Psoas muscle (tissue), 7 donors: ENCODE measurements at regions not wholly inside any gene's neighbourhood (a gene's known extent, or its start where the extent isn't known, plus 50 kb on each side); places are given as distances from the start of the nearest gene placed in this dataset.

ENCODE experiments used
- ATAC-seq, 4 donors: fragments of 200-7000 bp; cut with Tn5 transposase; one replicate each; pipeline ENCODE4 v1.9.1; 2020; ENCODE audit warnings: moderate library complexity in 3 of 4, mild to moderate bottlenecking in 2 of 4
- DNase-seq, 2 donors: peaks; one replicate each; pipeline ENCODE4 v3.0.0-alpha.2; 2020
- H3K27ac ChIP-seq: fragments of 200-600 bp; one replicate; pipeline ENCODE4 v1.8.0; 2022
- H3K27me3 ChIP-seq, 3 donors: fragments of 200-600 bp in 1 of 3; one replicate each; pipeline versions ENCODE4 v1.6.1 to v1.8.0; 2013 to 2022; ENCODE audit warnings: low read length in 2 of 3, mild to moderate bottlenecking in 2 of 3, moderate library complexity in 1 of 3; ENCODE audit not compliant: insufficient read depth in 3 of 3
- H3K36me3 ChIP-seq, 2 donors: fragments of 200-600 bp in 1 of 2; one replicate each; pipeline versions ENCODE4 v1.6.1 to v1.8.0; 2013 to 2022; ENCODE audit warnings: low read depth in 1 of 2, mild to moderate bottlenecking in 1 of 2, moderate library complexity in 1 of 2; ENCODE audit not compliant: insufficient read depth in 1 of 2
- H3K4me1 ChIP-seq: fragments of 200-600 bp; one replicate; pipeline ENCODE4 v1.8.0; 2022
- H3K4me3 ChIP-seq: fragments of 200-600 bp; one replicate; pipeline ENCODE4 v1.8.0; 2022; ENCODE audit warnings: mild to moderate bottlenecking
- H3K9me3 ChIP-seq: fragments of 200-600 bp; one replicate; pipeline ENCODE4 v1.8.0; 2022
- WGBS, 3 donors: extraction: QIAGEN DNeasy Blood & Tissue Kit; methylation state at CpG; one replicate each; pipeline versions ENCODE4 v1.1.6 to v1.1.7; 2013; 5-methylcytosine and 5-hydroxymethylcytosine counted together
- intact Hi-C, 2 donors: fragments of 100-400 bp; cut with DNase I; formaldehyde crosslinking; loops; one replicate each; pipeline versions ENCODE4 v1.11.0 to v1.14.2; 2022
- TF ChIP-seq, protein P1 (sequence below): fragments of 200-600 bp; IDR thresholded peaks from one replicate; pipeline ENCODE4 v1.8.0; 2022; ENCODE audit warnings: antibody characterized with exemption
- donor health status: healthy with polysubstance abuse.
- donor health status: DM: no; HTN: no; CAD: no; lungs with moderate emphysema.
- donor health status: Bipolar disorder and iron deficiency.
- donor health status: healthy.
- donor health status: DM: yes; HTN: yes; CAD: no.
- donor health status: DM: no; HTN: no; CAD: no.
- donor health status: DM: yes; HTN: yes; CAD: no.

DNA sequence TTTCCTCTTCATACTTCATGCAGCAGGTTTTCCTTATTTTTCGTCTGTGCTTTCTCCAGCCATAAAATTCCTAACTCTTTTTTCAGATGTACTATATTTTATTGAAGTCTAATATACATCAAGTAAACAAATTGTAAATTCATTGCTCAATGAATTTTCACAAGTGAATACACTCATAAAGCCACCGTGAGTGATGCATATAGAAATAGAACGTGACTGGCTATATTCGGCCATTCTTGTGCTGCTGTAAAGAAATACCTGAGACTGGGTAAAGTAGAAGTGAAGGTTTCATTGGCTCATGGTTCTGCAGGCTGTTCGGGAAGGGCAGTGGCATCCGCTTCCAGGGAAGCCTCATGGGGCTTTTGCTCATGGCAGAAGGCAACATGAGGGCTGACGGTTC lies 868.4 kb upstream of the EEF2KMT start:
- Histone ChIP-seq H3K4me3 (no peak overlapping the region), H3K36me3 (no peaks in the 10 kb centered on the region), H3K4me1 (no peaks in the 10 kb centered on the region), H3K9me3 (no peaks in the 10 kb centered on the region), H3K27me3 (no peaks in the 10 kb centered on the region), H3K27ac (no peak overlapping the region)
- intact Hi-C loops = no loop called here
- ATAC-seq (no peak), DNase-seq (no peak)
- WGBS, 3 donors = 66 to 76% (median 69%) methylated on average over 7 of the region's 7 CpGs
- TF ChIP-seq, protein P1, sequence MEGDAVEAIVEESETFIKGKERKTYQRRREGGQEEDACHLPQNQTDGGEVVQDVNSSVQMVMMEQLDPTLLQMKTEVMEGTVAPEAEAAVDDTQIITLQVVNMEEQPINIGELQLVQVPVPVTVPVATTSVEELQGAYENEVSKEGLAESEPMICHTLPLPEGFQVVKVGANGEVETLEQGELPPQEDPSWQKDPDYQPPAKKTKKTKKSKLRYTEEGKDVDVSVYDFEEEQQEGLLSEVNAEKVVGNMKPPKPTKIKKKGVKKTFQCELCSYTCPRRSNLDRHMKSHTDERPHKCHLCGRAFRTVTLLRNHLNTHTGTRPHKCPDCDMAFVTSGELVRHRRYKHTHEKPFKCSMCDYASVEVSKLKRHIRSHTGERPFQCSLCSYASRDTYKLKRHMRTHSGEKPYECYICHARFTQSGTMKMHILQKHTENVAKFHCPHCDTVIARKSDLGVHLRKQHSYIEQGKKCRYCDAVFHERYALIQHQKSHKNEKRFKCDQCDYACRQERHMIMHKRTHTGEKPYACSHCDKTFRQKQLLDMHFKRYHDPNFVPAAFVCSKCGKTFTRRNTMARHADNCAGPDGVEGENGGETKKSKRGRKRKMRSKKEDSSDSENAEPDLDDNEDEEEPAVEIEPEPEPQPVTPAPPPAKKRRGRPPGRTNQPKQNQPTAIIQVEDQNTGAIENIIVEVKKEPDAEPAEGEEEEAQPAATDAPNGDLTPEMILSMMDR = no peak

DNA sequence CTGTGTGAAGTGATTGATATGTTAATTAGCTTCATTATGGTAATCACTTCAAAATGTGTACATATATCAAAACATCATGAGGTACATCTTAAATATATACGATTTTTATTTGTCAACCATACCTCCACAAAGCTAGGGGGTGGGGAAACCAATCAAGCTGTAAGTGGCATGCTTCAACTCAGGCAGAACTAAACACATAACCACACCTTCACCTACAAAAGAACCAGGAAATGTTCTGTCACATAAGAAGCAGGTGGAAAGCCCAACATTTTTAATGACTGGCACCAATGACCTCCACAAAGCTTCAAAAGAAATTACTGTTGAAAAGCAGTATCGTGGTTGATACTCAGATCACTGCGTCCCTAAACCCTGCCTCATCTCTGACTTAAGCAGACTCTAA lies 867.7 kb upstream of the EEF2KMT start:
- Histone ChIP-seq H3K36me3 (no peaks in the 10 kb centered on the region), H3K4me3 (no peak overlapping the region), H3K27ac (no peak overlapping the region), H3K4me1 (no peaks in the 10 kb centered on the region), H3K27me3 (no peaks in the 10 kb centered on the region), H3K9me3 (no peaks in the 10 kb centered on the region)
- ATAC-seq (no peak), DNase-seq (no peak)
- TF ChIP-seq, protein P1 = no peak
- intact Hi-C loops = no loop called here
- WGBS, 3 donors = 75 to 81% (median 79%) methylated on average over 3 of the region's 3 CpGs

DNA sequence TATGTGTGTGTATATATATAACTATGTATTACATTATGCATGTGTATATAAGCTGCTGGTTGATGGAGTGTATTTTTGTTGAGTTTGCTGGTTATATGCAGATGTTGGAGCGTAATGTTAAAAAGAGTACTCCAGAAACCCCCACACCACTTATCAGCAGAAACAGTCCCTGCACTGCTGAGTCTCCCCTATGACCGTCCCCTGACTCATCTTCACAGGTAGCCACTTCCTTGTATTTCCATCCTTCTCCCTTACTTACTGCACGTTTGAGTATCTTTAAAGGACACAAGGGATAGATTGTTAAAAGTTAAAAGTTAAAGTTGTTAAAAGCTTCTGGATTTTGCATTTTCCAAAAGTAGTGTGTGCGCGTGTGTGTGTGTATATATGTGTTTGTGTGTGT lies 853.9 kb upstream of the EEF2KMT start:
- TF ChIP-seq, protein P1 = no peak

DNA sequence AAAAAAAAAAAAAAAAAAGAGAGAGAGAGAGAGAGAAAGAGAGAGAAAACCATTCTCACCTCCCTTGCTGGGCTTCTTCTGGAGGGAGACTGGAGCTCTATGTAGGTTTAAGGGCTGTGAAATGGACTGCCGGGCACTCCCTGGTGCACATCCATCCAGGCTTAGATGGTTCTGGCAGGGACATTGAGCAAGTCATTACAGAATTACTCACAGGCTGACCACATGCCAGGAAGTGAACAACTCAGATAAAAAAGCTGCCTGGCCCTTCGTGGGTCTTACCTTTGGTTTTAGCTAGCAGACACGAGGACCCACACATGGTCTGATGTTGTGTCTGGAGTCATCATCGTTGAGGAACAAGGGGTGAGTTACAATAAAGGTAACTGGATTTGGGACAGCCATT lies 847.4 kb upstream of the EEF2KMT start:
- ATAC-seq (no peak), DNase-seq (no peak)
- peaks cover 9% of the 10 kb centered on the region for H3K9me3 ChIP-seq
- intact Hi-C loops = no loop called here
- no peaks in the 10 kb centered on the region for H3K27me3 ChIP-seq
- TF ChIP-seq, protein P1 = no peak
- H3K4me3 ChIP-seq = no peak overlapping the region
- WGBS, 3 donors = 45 to 57% (median 52%) methylated on average over 4 of the region's 4 CpGs
- no peaks in the 10 kb centered on the region for H3K36me3 ChIP-seq
- no peaks in the 10 kb centered on the region for H3K4me1 ChIP-seq
- H3K27ac ChIP-seq = no peak overlapping the region

More for the DNA sequence above, 853.9 kb upstream of the EEF2KMT start:
- DNase-seq (no peak), ATAC-seq (no peak)
- Histone ChIP-seq H3K27me3 (no peaks in the 10 kb centered on the region), H3K9me3 (no peaks in the 10 kb centered on the region), H3K4me1 (no peaks in the 10 kb centered on the region), H3K27ac (no peak overlapping the region), H3K4me3 (no peak overlapping the region), H3K36me3 (no peaks in the 10 kb centered on the region)
- intact Hi-C loops = no loop called here
- WGBS, 3 donors = 86 to 91% (median 87%) methylated on average over 5 of the region's 5 CpGs

DNA sequence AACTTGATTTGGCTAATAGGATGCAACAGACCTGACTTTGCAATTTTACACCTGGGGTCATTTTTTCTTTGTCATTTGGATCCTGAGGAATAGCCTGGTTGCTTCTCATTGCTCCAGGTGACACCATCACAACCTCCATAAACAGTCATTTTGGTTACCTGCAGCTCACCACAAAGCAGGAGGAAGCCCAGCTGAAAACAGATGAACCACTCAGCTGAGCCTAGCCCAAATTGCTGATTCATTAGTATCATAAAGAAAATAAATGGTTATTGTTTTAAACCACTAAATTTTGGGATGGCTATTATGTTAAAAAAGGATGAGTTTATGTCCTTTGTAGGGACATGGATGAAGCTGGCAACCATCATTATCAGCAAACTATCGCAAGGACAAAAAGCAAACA lies 841.0 kb upstream of the EEF2KMT start:
- Histone ChIP-seq H3K9me3 (peaks cover 13% of the 10 kb centered on the region), H3K4me1 (no peaks in the 10 kb centered on the region), H3K27ac (no peak overlapping the region), H3K36me3 (no peaks in the 10 kb centered on the region), H3K27me3 (no peaks in the 10 kb centered on the region), H3K4me3 (no peak overlapping the region)
- WGBS, 3 donors = 88 to 90% (median 88%) methylated on average over 1 of the region's 1 CpG
- ATAC-seq = no peak
- TF ChIP-seq, protein P1 = no peak
- DNase-seq = no peak
- intact Hi-C loops = no loop called here
